OCI-LY3 (cell line): ENCODE measurements at regions not wholly inside any gene's neighbourhood (a gene's known extent, or its start where the extent isn't known, plus 50 kb on each side); places are given as distances from the start of the nearest gene placed in this dataset.

Source experiments
- CTCF ChIP-seq: fragments of 200-600, 300-600 bp; sonication (generic); IDR thresholded peaks from 2 replicates; pipeline ENCODE4 v1.5.1; 2014; ENCODE audit warnings: antibody characterized with exemption, low read length, low read depth
- EZH2phosphoT487 ChIP-seq: fragments of 200-600 bp; shearing (Covaris generic); IDR thresholded peaks from 2 replicates; pipeline ENCODE4 v1.6.1; 2018; ENCODE audit warnings: antibody characterized with exemption, mixed run types, low read depth

GRCh38 chr6:126747728-126748540, 370.5 kb upstream of the RSPO3 start:
- TF ChIP-seq CTCF (no peak), EZH2phosphoT487 (no peak)
